ENCODE measurements at regions not wholly inside any gene's neighbourhood (a gene's known extent, or its start where the extent isn't known, plus 50 kb on each side); places are given as distances from the start of the nearest gene placed in this dataset.

DNA sequence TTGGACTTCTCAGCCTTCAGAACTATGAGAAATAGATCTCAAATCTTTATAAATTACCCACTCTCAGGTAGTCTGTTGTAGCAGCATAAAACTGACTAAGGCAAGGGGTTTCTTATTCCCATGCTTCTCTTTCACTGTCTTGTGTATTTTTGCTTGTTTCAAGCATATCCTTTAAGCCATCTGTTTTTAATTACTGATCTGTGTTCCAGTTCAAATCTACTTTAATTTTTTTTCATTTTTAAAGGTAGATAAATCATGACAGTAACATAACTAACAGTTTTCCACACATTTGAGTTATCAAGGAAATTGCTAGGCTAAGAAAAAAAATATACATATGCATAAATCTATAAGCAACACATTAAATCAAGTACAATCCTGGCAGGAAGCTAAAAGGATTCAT lies 317.9 kb upstream of the TNP1 start:
- no peak for DNase-seq
- Histone ChIP-seq H3K4me2 (no peak overlapping the region), H3K27me3 (ENCODE audit: insufficient read depth, low read depth) (no peaks in the 10 kb centered on the region), H3K4me1 (replicated peaks; ENCODE audit: insufficient read depth) (no peaks in the 10 kb centered on the region), H3K27ac (no peak overlapping the region), H3K36me3 (ENCODE audit: low read depth) (no peaks in the 10 kb centered on the region), H4K20me1 (ENCODE audit: insufficient read depth) (no peaks in the 10 kb centered on the region), H3F3A (ENCODE audit: insufficient read depth, low read depth) (no peaks in the 10 kb centered on the region), H3K4me3 (no peak overlapping the region), H3K9me2 (ENCODE audit: insufficient read depth) (no peaks in the 10 kb centered on the region), H3K9me3 (ENCODE audit: insufficient read depth, low read depth) (peaks cover 10% of the 10 kb centered on the region), H2AFZ (no peak overlapping the region), H3K79me2 (ENCODE audit: low read depth) (no peaks in the 10 kb centered on the region)
- intact Hi-C loops (cut with micrococcal nuclease; ENCODE audit: unreplicated experiment) = no loop called here
- TF ChIP-seq, protein P1, sequence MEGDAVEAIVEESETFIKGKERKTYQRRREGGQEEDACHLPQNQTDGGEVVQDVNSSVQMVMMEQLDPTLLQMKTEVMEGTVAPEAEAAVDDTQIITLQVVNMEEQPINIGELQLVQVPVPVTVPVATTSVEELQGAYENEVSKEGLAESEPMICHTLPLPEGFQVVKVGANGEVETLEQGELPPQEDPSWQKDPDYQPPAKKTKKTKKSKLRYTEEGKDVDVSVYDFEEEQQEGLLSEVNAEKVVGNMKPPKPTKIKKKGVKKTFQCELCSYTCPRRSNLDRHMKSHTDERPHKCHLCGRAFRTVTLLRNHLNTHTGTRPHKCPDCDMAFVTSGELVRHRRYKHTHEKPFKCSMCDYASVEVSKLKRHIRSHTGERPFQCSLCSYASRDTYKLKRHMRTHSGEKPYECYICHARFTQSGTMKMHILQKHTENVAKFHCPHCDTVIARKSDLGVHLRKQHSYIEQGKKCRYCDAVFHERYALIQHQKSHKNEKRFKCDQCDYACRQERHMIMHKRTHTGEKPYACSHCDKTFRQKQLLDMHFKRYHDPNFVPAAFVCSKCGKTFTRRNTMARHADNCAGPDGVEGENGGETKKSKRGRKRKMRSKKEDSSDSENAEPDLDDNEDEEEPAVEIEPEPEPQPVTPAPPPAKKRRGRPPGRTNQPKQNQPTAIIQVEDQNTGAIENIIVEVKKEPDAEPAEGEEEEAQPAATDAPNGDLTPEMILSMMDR (conservative IDR thresholded peaks at IDR 0.05) = no peak
- TF ChIP-seq EZH2 (IDR thresholded peaks at IDR 0.05; ENCODE audit: low read depth) = no peak
- no TSS peak for BruUV-seq (replicated peaks)
- POLR2A ChIA-PET (ENCODE audit: unreplicated experiment) = no interaction called here
- CTCF ChIA-PET = interaction anchor here (0.5 kb wide), 1 partner anchor 270 kb away, joined by 3 read pairs; no protein-coding TSS in a partner anchor

DNA sequence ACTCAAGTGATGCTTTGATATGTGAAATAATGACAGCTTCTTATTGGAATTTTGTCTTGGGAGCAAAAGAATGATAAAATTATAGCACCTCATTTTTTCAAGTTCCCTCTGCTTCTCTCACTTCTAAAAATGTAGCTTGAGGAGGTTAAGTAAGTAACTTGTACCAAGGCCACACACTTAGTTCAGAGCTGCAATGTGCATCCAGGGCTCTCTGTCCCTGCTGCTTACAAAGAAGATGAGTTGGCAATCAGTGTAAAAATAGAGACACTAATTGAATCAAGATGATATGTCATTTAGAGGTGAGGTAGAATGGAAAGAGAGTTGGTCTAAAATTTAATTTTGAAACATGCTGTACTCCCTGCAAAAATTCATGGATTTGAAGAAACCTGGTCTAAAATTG lies 312.0 kb upstream of the TNP1 start:
- intact Hi-C loops (cut with micrococcal nuclease; ENCODE audit: unreplicated experiment) = no loop called here
- H3K9me2 ChIP-seq (ENCODE audit: insufficient read depth) = no peaks in the 10 kb centered on the region
- H3F3A ChIP-seq (ENCODE audit: insufficient read depth, low read depth) = no peaks in the 10 kb centered on the region
- H4K20me1 ChIP-seq (ENCODE audit: insufficient read depth) = no peaks in the 10 kb centered on the region
- no peaks in the 10 kb centered on the region for H3K79me2 ChIP-seq (ENCODE audit: low read depth)
- DNase-seq = no peak
- H3K9me3 ChIP-seq (ENCODE audit: insufficient read depth, low read depth) = peaks cover 10% of the 10 kb centered on the region
- CTCF ChIA-PET = no interaction called here
- TF ChIP-seq, protein P1 (conservative IDR thresholded peaks at IDR 0.05) = no peak
- no peak for TF ChIP-seq EZH2 (IDR thresholded peaks at IDR 0.05; ENCODE audit: low read depth)
- no TSS peak for BruUV-seq (replicated peaks)
- POLR2A ChIA-PET (ENCODE audit: unreplicated experiment) = no interaction called here
- H3K4me1 ChIP-seq (replicated peaks; ENCODE audit: insufficient read depth) = no peaks in the 10 kb centered on the region
- no peaks in the 10 kb centered on the region for H3K27me3 ChIP-seq (ENCODE audit: insufficient read depth, low read depth)
- no peak overlapping the region for H2AFZ ChIP-seq
- H3K4me2 ChIP-seq = no peak overlapping the region
- H3K4me3 ChIP-seq = no peak overlapping the region
- H3K27ac ChIP-seq = no peak overlapping the region
- no peaks in the 10 kb centered on the region for H3K36me3 ChIP-seq (ENCODE audit: low read depth)

DNA sequence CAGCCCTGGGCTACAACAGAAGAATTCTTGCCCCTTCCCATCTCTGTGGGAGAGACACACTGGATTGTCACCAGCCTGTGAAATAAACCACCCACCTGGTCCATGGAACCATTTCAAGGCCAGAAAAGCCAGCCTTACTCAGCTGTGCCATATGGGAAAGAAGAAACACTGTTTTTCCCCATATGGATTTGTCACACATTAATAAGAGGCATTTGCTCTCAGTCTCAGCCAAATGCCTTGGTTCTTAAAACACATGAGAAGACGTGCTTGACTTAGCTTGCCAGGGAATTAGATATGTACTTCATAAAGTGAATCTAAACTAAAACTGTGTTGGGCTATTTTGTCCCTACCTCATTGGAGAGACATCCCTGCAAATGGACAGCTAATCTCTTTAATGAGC lies 308.6 kb upstream of the TNP1 start:
- Histone ChIP-seq H3K36me3 (ENCODE audit: low read depth) (no peaks in the 10 kb centered on the region), H2AFZ (no peak overlapping the region), H3K27ac (no peak overlapping the region), H3K4me3 (no peak overlapping the region), H3K27me3 (ENCODE audit: insufficient read depth, low read depth) (no peaks in the 10 kb centered on the region), H3K4me2 (no peak overlapping the region), H3K9me2 (ENCODE audit: insufficient read depth) (no peaks in the 10 kb centered on the region), H3K79me2 (ENCODE audit: low read depth) (no peaks in the 10 kb centered on the region), H4K20me1 (ENCODE audit: insufficient read depth) (no peaks in the 10 kb centered on the region), H3F3A (ENCODE audit: insufficient read depth, low read depth) (no peaks in the 10 kb centered on the region), H3K9me3 (ENCODE audit: insufficient read depth, low read depth) (no peaks in the 10 kb centered on the region), H3K4me1 (replicated peaks; ENCODE audit: insufficient read depth) (no peaks in the 10 kb centered on the region)
- CTCF ChIA-PET = interaction anchor here (0.7 kb wide), 1 partner anchor 651 kb away, joined by 4 read pairs; no protein-coding TSS in a partner anchor
- no peak for TF ChIP-seq EZH2 (IDR thresholded peaks at IDR 0.05; ENCODE audit: low read depth)
- TF ChIP-seq, protein P1 (conservative IDR thresholded peaks at IDR 0.05) = no peak
- POLR2A ChIA-PET (ENCODE audit: unreplicated experiment) = no interaction called here
- no peak for DNase-seq
- intact Hi-C loops (cut with micrococcal nuclease; ENCODE audit: unreplicated experiment) = loop anchor here (5.0 to 10.0 kb wide), 2 partner anchors 391 to 546 kb away; no protein-coding TSS in a partner anchor
- BruUV-seq (replicated peaks) = no TSS peak

Measured in PC-9 (cell line).